ENCODE measurements at regions not wholly inside any gene's neighbourhood (a gene's known extent, or its start where the extent isn't known, plus 50 kb on each side); places are given as distances from the start of the nearest gene placed in this dataset.

DNA sequence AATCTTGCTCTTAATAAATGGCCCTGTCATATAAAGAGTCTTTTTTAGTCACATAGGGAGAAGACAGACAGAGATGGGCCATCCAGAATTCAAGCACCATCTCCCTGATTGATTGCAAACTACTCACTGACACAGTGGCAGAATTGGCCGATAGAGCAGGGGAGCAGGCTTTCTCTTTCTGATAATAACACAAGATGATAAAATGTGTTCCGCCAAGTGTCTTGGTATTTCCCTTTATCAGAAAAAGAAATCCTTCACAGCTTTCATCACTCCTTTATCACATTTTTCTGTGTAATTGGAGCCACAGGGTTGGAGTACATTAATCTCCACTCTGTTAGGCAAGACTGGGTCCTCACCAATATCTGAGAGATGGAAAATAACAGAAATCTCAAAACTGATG is 406.0 kb downstream of the TMEM135 start:
- TF ChIP-seq, protein P1, sequence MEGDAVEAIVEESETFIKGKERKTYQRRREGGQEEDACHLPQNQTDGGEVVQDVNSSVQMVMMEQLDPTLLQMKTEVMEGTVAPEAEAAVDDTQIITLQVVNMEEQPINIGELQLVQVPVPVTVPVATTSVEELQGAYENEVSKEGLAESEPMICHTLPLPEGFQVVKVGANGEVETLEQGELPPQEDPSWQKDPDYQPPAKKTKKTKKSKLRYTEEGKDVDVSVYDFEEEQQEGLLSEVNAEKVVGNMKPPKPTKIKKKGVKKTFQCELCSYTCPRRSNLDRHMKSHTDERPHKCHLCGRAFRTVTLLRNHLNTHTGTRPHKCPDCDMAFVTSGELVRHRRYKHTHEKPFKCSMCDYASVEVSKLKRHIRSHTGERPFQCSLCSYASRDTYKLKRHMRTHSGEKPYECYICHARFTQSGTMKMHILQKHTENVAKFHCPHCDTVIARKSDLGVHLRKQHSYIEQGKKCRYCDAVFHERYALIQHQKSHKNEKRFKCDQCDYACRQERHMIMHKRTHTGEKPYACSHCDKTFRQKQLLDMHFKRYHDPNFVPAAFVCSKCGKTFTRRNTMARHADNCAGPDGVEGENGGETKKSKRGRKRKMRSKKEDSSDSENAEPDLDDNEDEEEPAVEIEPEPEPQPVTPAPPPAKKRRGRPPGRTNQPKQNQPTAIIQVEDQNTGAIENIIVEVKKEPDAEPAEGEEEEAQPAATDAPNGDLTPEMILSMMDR (conservative IDR thresholded peaks at IDR 0.05; ENCODE audit: low read depth in 2 of 2) = no peak
- TF ChIP-seq ETS1 (IDR thresholded peaks at IDR 0.05) = no peak
- TF ChIP-seq EZH2 (IDR thresholded peaks at IDR 0.05; ENCODE audit: low read depth, unreplicated experiment) = no peak
- TF ChIP-seq EZH2phosphoT487 (IDR thresholded peaks at IDR 0.05; ENCODE audit: unreplicated experiment) = no peak
- TF ChIP-seq CREB1 (CRISPR knock-in tag; IDR thresholded peaks at IDR 0.05; ENCODE audit: low read depth) = no peak
- no peak for TF ChIP-seq NANOG (IDR thresholded peaks at IDR 0.05; ENCODE audit: borderline replicate concordance)
- TF ChIP-seq, protein P2, sequence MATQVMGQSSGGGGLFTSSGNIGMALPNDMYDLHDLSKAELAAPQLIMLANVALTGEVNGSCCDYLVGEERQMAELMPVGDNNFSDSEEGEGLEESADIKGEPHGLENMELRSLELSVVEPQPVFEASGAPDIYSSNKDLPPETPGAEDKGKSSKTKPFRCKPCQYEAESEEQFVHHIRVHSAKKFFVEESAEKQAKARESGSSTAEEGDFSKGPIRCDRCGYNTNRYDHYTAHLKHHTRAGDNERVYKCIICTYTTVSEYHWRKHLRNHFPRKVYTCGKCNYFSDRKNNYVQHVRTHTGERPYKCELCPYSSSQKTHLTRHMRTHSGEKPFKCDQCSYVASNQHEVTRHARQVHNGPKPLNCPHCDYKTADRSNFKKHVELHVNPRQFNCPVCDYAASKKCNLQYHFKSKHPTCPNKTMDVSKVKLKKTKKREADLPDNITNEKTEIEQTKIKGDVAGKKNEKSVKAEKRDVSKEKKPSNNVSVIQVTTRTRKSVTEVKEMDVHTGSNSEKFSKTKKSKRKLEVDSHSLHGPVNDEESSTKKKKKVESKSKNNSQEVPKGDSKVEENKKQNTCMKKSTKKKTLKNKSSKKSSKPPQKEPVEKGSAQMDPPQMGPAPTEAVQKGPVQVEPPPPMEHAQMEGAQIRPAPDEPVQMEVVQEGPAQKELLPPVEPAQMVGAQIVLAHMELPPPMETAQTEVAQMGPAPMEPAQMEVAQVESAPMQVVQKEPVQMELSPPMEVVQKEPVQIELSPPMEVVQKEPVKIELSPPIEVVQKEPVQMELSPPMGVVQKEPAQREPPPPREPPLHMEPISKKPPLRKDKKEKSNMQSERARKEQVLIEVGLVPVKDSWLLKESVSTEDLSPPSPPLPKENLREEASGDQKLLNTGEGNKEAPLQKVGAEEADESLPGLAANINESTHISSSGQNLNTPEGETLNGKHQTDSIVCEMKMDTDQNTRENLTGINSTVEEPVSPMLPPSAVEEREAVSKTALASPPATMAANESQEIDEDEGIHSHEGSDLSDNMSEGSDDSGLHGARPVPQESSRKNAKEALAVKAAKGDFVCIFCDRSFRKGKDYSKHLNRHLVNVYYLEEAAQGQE (IDR thresholded peaks at IDR 0.05; ENCODE audit: unreplicated experiment) = no peak
- TF ChIP-seq STAT1 (IDR thresholded peaks at IDR 0.05; ENCODE audit: unreplicated experiment) = no peak
- no peak for TF ChIP-seq POLR2AphosphoS5 (IDR thresholded peaks at IDR 0.05; ENCODE audit: low read depth)
- no peak for TF ChIP-seq JUNB (IDR thresholded peaks at IDR 0.05; ENCODE audit: unreplicated experiment)
- TF ChIP-seq, protein P3, sequence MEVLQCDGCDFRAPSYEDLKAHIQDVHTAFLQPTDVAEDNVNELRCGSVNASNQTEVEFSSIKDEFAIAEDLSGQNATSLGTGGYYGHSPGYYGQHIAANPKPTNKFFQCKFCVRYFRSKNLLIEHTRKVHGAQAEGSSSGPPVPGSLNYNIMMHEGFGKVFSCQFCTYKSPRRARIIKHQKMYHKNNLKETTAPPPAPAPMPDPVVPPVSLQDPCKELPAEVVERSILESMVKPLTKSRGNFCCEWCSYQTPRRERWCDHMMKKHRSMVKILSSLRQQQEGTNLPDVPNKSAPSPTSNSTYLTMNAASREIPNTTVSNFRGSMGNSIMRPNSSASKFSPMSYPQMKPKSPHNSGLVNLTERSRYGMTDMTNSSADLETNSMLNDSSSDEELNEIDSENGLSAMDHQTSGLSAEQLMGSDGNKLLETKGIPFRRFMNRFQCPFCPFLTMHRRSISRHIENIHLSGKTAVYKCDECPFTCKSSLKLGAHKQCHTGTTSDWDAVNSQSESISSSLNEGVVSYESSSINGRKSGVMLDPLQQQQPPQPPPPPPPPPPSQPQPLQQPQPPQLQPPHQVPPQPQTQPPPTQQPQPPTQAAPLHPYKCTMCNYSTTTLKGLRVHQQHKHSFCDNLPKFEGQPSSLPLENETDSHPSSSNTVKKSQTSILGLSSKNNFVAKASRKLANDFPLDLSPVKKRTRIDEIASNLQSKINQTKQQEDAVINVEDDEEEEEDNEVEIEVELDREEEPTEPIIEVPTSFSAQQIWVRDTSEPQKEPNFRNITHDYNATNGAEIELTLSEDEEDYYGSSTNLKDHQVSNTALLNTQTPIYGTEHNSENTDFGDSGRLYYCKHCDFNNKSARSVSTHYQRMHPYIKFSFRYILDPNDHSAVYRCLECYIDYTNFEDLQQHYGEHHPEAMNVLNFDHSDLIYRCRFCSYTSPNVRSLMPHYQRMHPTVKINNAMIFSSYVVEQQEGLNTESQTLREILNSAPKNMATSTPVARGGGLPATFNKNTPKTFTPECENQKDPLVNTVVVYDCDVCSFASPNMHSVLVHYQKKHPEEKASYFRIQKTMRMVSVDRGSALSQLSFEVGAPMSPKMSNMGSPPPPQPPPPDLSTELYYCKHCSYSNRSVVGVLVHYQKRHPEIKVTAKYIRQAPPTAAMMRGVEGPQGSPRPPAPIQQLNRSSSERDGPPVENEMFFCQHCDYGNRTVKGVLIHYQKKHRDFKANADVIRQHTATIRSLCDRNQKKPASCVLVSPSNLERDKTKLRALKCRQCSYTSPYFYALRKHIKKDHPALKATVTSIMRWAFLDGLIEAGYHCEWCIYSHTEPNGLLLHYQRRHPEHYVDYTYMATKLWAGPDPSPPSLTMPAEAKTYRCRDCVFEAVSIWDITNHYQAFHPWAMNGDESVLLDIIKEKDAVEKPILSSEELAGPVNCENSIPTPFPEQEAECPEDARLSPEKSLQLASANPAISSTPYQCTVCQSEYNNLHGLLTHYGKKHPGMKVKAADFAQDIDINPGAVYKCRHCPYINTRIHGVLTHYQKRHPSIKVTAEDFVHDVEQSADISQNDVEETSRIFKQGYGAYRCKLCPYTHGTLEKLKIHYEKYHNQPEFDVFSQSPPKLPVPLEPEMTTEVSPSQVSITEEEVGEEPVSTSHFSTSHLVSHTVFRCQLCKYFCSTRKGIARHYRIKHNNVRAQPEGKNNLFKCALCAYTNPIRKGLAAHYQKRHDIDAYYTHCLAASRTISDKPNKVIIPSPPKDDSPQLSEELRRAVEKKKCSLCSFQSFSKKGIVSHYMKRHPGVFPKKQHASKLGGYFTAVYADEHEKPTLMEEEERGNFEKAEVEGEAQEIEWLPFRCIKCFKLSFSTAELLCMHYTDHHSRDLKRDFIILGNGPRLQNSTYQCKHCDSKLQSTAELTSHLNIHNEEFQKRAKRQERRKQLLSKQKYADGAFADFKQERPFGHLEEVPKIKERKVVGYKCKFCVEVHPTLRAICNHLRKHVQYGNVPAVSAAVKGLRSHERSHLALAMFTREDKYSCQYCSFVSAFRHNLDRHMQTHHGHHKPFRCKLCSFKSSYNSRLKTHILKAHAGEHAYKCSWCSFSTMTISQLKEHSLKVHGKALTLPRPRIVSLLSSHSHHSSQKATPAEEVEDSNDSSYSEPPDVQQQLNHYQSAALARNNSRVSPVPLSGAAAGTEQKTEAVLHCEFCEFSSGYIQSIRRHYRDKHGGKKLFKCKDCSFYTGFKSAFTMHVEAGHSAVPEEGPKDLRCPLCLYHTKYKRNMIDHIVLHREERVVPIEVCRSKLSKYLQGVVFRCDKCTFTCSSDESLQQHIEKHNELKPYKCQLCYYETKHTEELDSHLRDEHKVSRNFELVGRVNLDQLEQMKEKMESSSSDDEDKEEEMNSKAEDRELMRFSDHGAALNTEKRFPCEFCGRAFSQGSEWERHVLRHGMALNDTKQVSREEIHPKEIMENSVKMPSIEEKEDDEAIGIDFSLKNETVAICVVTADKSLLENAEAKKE (CRISPR knock-in tag; IDR thresholded peaks at IDR 0.05) = no peak

All from GM23338 (cell line).